ENCODE measurements at regions not wholly inside any gene's neighbourhood (a gene's known extent, or its start where the extent isn't known, plus 50 kb on each side); places are given as distances from the start of the nearest gene placed in this dataset.

DNA sequence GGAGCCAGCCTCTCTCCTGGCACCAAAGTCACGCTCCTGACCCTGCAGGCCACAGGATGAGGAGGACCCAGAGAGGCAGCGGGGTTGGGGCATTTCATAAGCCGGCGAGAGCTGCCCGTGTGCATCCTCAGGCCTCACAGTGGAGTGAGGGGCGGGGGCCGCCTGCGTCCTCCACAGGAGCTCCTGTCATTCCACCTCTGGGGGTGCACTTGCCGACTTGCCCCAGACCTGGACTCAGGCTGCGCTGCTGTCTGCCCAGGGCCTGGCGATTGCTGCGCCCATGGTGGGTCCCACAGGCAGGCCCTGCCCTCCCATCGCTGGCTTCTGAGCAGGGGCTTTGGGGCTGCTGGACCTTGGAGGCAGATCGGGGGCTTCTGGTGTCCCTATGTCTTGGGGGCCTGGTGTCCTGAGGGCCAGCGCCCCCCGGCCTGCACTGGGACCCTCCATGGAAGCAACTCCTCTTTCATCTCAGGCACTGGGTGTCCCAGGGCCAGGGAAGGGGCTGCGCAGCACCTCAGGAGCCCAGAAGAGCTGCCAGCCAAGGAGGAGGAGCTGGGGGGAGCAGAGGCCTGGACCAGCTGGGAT lies 184.0 kb downstream of the GOLGA6L6 start (continued):
- TF ChIP-seq, protein P1, sequence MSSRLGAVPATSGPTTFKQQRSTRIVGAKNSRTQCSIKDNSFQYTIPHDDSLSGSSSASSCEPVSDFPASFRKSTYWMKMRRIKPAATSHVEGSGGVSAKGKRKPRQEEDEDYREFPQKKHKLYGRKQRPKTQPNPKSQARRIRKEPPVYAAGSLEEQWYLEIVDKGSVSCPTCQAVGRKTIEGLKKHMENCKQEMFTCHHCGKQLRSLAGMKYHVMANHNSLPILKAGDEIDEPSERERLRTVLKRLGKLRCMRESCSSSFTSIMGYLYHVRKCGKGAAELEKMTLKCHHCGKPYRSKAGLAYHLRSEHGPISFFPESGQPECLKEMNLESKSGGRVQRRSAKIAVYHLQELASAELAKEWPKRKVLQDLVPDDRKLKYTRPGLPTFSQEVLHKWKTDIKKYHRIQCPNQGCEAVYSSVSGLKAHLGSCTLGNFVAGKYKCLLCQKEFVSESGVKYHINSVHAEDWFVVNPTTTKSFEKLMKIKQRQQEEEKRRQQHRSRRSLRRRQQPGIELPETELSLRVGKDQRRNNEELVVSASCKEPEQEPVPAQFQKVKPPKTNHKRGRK (CRISPR knock-in tag; IDR thresholded peaks at IDR 0.05; ENCODE audit: borderline replicate concordance) = no peak
- TF ChIP-seq ZNF317 (CRISPR knock-in tag; IDR thresholded peaks at IDR 0.05; ENCODE audit: borderline replicate concordance, low read depth) (no peak), ETV6 (CRISPR knock-in tag; IDR thresholded peaks at IDR 0.05) (no peak), ELF4 (CRISPR knock-in tag; IDR thresholded peaks at IDR 0.05; ENCODE audit: low read depth) (no peak)
- TF ChIP-seq, protein P2, sequence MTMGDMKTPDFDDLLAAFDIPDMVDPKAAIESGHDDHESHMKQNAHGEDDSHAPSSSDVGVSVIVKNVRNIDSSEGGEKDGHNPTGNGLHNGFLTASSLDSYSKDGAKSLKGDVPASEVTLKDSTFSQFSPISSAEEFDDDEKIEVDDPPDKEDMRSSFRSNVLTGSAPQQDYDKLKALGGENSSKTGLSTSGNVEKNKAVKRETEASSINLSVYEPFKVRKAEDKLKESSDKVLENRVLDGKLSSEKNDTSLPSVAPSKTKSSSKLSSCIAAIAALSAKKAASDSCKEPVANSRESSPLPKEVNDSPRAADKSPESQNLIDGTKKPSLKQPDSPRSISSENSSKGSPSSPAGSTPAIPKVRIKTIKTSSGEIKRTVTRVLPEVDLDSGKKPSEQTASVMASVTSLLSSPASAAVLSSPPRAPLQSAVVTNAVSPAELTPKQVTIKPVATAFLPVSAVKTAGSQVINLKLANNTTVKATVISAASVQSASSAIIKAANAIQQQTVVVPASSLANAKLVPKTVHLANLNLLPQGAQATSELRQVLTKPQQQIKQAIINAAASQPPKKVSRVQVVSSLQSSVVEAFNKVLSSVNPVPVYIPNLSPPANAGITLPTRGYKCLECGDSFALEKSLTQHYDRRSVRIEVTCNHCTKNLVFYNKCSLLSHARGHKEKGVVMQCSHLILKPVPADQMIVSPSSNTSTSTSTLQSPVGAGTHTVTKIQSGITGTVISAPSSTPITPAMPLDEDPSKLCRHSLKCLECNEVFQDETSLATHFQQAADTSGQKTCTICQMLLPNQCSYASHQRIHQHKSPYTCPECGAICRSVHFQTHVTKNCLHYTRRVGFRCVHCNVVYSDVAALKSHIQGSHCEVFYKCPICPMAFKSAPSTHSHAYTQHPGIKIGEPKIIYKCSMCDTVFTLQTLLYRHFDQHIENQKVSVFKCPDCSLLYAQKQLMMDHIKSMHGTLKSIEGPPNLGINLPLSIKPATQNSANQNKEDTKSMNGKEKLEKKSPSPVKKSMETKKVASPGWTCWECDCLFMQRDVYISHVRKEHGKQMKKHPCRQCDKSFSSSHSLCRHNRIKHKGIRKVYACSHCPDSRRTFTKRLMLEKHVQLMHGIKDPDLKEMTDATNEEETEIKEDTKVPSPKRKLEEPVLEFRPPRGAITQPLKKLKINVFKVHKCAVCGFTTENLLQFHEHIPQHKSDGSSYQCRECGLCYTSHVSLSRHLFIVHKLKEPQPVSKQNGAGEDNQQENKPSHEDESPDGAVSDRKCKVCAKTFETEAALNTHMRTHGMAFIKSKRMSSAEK (CRISPR knock-in tag; IDR thresholded peaks at IDR 0.05; ENCODE audit: borderline replicate concordance) = no peak
- TF ChIP-seq, protein P3, sequence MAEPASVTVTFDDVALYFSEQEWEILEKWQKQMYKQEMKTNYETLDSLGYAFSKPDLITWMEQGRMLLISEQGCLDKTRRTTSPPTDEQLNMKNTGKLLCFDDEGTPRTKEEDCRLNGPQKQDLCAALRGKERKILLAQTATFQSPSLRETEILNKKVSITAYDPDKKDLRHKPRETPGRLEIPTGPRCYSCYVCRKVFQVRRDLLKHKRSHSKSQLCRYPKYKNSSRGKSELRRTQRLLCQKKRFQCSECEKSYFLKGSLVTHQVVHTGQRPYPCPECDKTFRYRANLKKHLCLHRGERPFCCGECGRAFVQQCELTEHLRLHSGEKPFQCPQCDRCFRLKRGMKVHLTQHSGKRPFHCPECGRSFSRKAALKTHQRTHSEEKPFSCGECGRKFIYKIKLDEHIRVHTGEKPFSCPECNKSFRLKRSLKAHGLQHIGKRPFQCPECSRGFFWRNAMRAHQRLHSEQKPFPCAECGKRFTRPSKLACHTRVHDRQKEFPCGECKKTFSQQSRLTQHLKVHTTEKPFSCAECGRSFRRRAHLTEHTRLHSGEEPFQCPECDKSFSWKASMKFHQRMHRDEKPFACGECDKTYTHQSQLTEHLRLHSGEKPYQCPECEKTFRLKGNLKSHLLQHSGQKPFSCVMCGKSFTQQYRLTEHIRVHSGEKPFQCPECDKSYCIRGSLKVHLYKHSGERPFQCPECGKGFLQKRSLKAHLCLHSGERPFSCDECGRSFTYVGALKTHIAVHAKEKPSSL (CRISPR knock-in tag; conservative IDR thresholded peaks at IDR 0.05) = no peak

DNA sequence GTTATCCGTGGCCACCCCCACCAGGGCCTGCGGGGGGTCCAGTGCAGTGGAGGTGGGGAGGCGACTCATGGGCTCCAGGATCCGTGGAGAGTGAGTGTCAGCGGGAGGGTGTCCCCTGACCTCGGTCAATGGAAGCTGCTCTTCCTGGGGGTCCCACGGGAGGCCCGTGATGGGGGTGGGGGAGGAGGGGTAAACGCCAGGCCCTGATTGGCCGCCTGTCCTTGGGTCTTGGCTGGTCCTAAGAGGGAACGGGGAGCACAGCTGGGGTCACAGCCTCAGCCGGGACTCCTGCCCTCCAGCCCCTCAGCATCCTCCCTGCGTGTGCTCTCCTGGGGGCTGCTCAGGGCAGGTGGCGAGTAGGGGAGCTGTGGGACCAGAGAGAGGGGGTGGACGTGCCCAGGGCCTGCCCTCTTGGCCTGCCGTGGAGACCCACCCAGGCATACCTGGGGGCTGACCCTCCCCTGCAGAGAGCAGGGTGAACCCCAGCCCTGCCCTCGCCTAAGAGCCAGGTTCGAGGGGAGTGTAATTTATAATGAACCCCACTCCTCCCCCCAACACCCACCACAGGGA lies 184.6 kb downstream of the GOLGA6L6 start:
- ATAC-seq = no peak
- Mint-ChIP-seq H3K4me3 (no peak overlapping the region), H3K27ac (no peak overlapping the region), H3K27me3 (ENCODE audit: low read depth) (peaks cover 22% of the 10 kb centered on the region), H3K9me3 (peaks cover 33% of the 10 kb centered on the region), H3K36me3 (no peaks in the 10 kb centered on the region; the same call in none of the 2 replicates), H3K4me1 (no peaks in the 10 kb centered on the region)
- DNase-seq (ENCODE audit: low spot score) = peak; percentile 11
- no peak for TF ChIP-seq FOXJ3 (CRISPR knock-in tag; IDR thresholded peaks at IDR 0.05; ENCODE audit: borderline replicate concordance)
- TF ChIP-seq OVOL2 (CRISPR knock-in tag; IDR thresholded peaks at IDR 0.05; ENCODE audit: borderline replicate concordance) = no peak
- no peak for TF ChIP-seq FOXK1 (CRISPR knock-in tag; IDR thresholded peaks at IDR 0.05)
- no peak for TF ChIP-seq IRF2 (CRISPR knock-in tag; IDR thresholded peaks at IDR 0.05; ENCODE audit: borderline replicate concordance, low read depth)
- TF ChIP-seq, protein P4, sequence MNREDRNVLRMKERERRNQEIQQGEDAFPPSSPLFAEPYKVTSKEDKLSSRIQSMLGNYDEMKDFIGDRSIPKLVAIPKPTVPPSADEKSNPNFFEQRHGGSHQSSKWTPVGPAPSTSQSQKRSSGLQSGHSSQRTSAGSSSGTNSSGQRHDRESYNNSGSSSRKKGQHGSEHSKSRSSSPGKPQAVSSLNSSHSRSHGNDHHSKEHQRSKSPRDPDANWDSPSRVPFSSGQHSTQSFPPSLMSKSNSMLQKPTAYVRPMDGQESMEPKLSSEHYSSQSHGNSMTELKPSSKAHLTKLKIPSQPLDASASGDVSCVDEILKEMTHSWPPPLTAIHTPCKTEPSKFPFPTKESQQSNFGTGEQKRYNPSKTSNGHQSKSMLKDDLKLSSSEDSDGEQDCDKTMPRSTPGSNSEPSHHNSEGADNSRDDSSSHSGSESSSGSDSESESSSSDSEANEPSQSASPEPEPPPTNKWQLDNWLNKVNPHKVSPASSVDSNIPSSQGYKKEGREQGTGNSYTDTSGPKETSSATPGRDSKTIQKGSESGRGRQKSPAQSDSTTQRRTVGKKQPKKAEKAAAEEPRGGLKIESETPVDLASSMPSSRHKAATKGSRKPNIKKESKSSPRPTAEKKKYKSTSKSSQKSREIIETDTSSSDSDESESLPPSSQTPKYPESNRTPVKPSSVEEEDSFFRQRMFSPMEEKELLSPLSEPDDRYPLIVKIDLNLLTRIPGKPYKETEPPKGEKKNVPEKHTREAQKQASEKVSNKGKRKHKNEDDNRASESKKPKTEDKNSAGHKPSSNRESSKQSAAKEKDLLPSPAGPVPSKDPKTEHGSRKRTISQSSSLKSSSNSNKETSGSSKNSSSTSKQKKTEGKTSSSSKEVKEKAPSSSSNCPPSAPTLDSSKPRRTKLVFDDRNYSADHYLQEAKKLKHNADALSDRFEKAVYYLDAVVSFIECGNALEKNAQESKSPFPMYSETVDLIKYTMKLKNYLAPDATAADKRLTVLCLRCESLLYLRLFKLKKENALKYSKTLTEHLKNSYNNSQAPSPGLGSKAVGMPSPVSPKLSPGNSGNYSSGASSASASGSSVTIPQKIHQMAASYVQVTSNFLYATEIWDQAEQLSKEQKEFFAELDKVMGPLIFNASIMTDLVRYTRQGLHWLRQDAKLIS (CRISPR knock-in tag; IDR thresholded peaks at IDR 0.05; ENCODE audit: borderline replicate concordance) = no peak
- TF ChIP-seq ZNF396 (CRISPR knock-in tag; IDR thresholded peaks at IDR 0.05; ENCODE audit: borderline replicate concordance) = no peak
- TF ChIP-seq, protein P5, sequence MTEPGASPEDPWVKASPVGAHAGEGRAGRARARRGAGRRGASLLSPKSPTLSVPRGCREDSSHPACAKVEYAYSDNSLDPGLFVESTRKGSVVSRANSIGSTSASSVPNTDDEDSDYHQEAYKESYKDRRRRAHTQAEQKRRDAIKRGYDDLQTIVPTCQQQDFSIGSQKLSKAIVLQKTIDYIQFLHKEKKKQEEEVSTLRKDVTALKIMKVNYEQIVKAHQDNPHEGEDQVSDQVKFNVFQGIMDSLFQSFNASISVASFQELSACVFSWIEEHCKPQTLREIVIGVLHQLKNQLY (CRISPR knock-in tag; IDR thresholded peaks at IDR 0.05) = no peak
- no peak for TF ChIP-seq SMAD4 (CRISPR knock-in tag; IDR thresholded peaks at IDR 0.05)
- TF ChIP-seq, protein P6, sequence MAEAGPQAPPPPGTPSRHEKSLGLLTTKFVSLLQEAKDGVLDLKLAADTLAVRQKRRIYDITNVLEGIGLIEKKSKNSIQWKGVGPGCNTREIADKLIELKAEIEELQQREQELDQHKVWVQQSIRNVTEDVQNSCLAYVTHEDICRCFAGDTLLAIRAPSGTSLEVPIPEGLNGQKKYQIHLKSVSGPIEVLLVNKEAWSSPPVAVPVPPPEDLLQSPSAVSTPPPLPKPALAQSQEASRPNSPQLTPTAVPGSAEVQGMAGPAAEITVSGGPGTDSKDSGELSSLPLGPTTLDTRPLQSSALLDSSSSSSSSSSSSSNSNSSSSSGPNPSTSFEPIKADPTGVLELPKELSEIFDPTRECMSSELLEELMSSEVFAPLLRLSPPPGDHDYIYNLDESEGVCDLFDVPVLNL (CRISPR knock-in tag; IDR thresholded peaks at IDR 0.05; ENCODE audit: borderline replicate concordance, low read depth) = no peak
- TF ChIP-seq, protein P7, sequence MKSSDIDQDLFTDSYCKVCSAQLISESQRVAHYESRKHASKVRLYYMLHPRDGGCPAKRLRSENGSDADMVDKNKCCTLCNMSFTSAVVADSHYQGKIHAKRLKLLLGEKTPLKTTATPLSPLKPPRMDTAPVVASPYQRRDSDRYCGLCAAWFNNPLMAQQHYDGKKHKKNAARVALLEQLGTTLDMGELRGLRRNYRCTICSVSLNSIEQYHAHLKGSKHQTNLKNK (CRISPR knock-in tag; IDR thresholded peaks at IDR 0.05) = no peak
- TF ChIP-seq ZNF317 (CRISPR knock-in tag; IDR thresholded peaks at IDR 0.05; ENCODE audit: borderline replicate concordance, low read depth) = no peak
- TF ChIP-seq, protein P8, sequence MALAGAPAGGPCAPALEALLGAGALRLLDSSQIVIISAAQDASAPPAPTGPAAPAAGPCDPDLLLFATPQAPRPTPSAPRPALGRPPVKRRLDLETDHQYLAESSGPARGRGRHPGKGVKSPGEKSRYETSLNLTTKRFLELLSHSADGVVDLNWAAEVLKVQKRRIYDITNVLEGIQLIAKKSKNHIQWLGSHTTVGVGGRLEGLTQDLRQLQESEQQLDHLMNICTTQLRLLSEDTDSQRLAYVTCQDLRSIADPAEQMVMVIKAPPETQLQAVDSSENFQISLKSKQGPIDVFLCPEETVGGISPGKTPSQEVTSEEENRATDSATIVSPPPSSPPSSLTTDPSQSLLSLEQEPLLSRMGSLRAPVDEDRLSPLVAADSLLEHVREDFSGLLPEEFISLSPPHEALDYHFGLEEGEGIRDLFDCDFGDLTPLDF (CRISPR knock-in tag; IDR thresholded peaks at IDR 0.05) = no peak
- TF ChIP-seq TCF7 (CRISPR knock-in tag; IDR thresholded peaks at IDR 0.05; ENCODE audit: low read depth) = no peak
- ChIA-PET CTCF (no interaction called here), POLR2A (no interaction called here)
